PC-9 (cell line): ENCODE measurements at regions not wholly inside any gene's neighbourhood (a gene's known extent, or its start where the extent isn't known, plus 50 kb on each side); places are given as distances from the start of the nearest gene placed in this dataset.

Experiments
- BruUV-seq: library from RNA; stranded (reverse); fragments of 400-500 nt; replicated peaks from 2 replicates; lab custom pipeline; 2021; lab: Mats Ljungman, UMichigan
- CTCF ChIA-PET: fragments of 300-600 bp; sonication (Branson Sonifier 250); formaldehyde crosslinking; loops from one replicate; lab custom pipeline; 2022; ENCODE audit warnings: antibody characterized with exemption; lab: Charles Lee
- POLR2A ChIA-PET: fragments of 300-600 bp; sonication (Branson Sonifier 250); formaldehyde crosslinking; loops from one replicate; lab custom pipeline; 2022; ENCODE audit warnings: antibody characterized with exemption; ENCODE audit not compliant: unreplicated experiment; lab: Charles Lee
- DNase-seq, 2 experiments: peaks; one replicate each; pipeline versions ENCODE4 v3.0.0 to v3.0.0-alpha.2; 2015 to 2022; ENCODE audit warnings: mixed read lengths in 1 of 2
- H2AFZ ChIP-seq: fragments of 200-600 bp; sonication (generic); 2 replicates; pipeline ENCODE4 v1.8.1; 2017; ENCODE audit warnings: antibody characterized with exemption
- H3F3A ChIP-seq: fragments of 200-600 bp; sonication (generic); 2 replicates; pipeline ENCODE4 v1.8.1; 2017; ENCODE audit warnings: antibody characterized with exemption, mild to moderate bottlenecking, low read depth; ENCODE audit not compliant: insufficient read depth
- H3K27ac ChIP-seq: fragments of 200-600 bp; sonication (generic); 2 replicates; pipeline ENCODE4 v1.6.1; 2016; ENCODE audit warnings: mixed run types
- H3K27me3 ChIP-seq: fragments of 200-600 bp; sonication (generic); 2 replicates; pipeline ENCODE4 v1.6.1; 2016; ENCODE audit warnings: low read depth, mixed run types; ENCODE audit not compliant: insufficient read depth
- H3K36me3 ChIP-seq: fragments of 200-600 bp; sonication (generic); 2 replicates; pipeline ENCODE4 v1.6.1; 2016; ENCODE audit warnings: low read depth, mixed run types
- H3K4me1 ChIP-seq: fragments of 200-600 bp; sonication (generic); replicated peaks from 2 replicates; pipeline ENCODE4 v1.6.1; 2016; ENCODE audit warnings: mixed run types; ENCODE audit not compliant: insufficient read depth
- H3K4me2 ChIP-seq: fragments of 200-600 bp; sonication (generic); 2 replicates; pipeline ENCODE4 v1.6.1; 2017; ENCODE audit warnings: mixed run types
- H3K4me3 ChIP-seq: fragments of 200-600 bp; sonication (generic); 2 replicates; pipeline ENCODE4 v1.6.1; 2016; ENCODE audit warnings: mixed run types
- H3K79me2 ChIP-seq: fragments of 200-600 bp; sonication (generic); 2 replicates; pipeline ENCODE4 v1.6.1; 2017; ENCODE audit warnings: low read depth, mixed run types
- H3K9me2 ChIP-seq: fragments of 200-600 bp; sonication (generic); 2 replicates; pipeline ENCODE4 v1.8.1; 2017; ENCODE audit warnings: mild to moderate bottlenecking; ENCODE audit not compliant: insufficient read depth
- H3K9me3 ChIP-seq: fragments of 200-600 bp; sonication (generic); 2 replicates; pipeline ENCODE4 v1.8.1; 2016; ENCODE audit warnings: low read depth; ENCODE audit not compliant: insufficient read depth
- H4K20me1 ChIP-seq: fragments of 200-600 bp; sonication (generic); 2 replicates; pipeline ENCODE4 v1.8.1; 2017; ENCODE audit not compliant: insufficient read depth
- CTCF ChIP-seq: fragments of 200-600 bp; sonication (generic); conservative IDR thresholded peaks from 2 replicates; pipeline ENCODE4 v1.6.1; 2017; ENCODE audit warnings: mixed run types, antibody characterized with exemption, mild to moderate bottlenecking, moderate library complexity
- EZH2 ChIP-seq: fragments of 200-600 bp; sonication (generic); IDR thresholded peaks from 2 replicates; pipeline ENCODE4 v1.8.0; 2017; ENCODE audit warnings: antibody characterized with exemption, low read depth
- intact Hi-C: fragments of 100-400 bp; cut with micrococcal nuclease; formaldehyde crosslinking; loops from one replicate; pipeline ENCODE4 v1.10.0; 2022; ENCODE audit not compliant: unreplicated experiment

- intact Hi-C loops, result no loop called here
- Histone ChIP-seq H3K4me3 (no peak overlapping the region), H3K9me3 (no peaks in the 10 kb centered on the region), H3K27me3 (no peaks in the 10 kb centered on the region), H3K36me3 (no peaks in the 10 kb centered on the region), H4K20me1 (no peaks in the 10 kb centered on the region), H2AFZ (no peak overlapping the region), H3K9me2 (no peaks in the 10 kb centered on the region), H3F3A (no peaks in the 10 kb centered on the region), H3K79me2 (no peaks in the 10 kb centered on the region), H3K27ac (no peak overlapping the region), H3K4me2 (no peak overlapping the region), H3K4me1 (no peaks in the 10 kb centered on the region)
- ChIA-PET POLR2A (no interaction called here), CTCF (no interaction called here)
- no TSS peak for BruUV-seq
- TF ChIP-seq EZH2, result no peak
- no peak for TF ChIP-seq CTCF
- DNase-seq, result no peak
Measured at GRCh38 chr13:72523593-72523992, 203.8 kb downstream of the MZT1 start.

GRCh38 chr13:72523049-72523448 is 204.4 kb downstream of the MZT1 start:
- Histone ChIP-seq H3F3A (no peaks in the 10 kb centered on the region), H2AFZ (no peak overlapping the region), H3K27ac (no peak overlapping the region), H4K20me1 (no peaks in the 10 kb centered on the region), H3K4me1 (no peaks in the 10 kb centered on the region), H3K79me2 (no peaks in the 10 kb centered on the region), H3K9me2 (no peaks in the 10 kb centered on the region), H3K27me3 (no peaks in the 10 kb centered on the region), H3K36me3 (no peaks in the 10 kb centered on the region), H3K4me3 (no peak overlapping the region), H3K9me3 (no peaks in the 10 kb centered on the region), H3K4me2 (no peak overlapping the region)
- no TSS peak for BruUV-seq
- CTCF ChIA-PET, result no interaction called here
- no peak for TF ChIP-seq EZH2
- no peak for TF ChIP-seq CTCF
- DNase-seq, result no peak
- POLR2A ChIA-PET, result no interaction called here
- intact Hi-C loops, result no loop called here

- no peaks in the 10 kb centered on the region for H3K9me2 ChIP-seq
- no TSS peak for BruUV-seq
- no peak for DNase-seq
- H3K27me3 ChIP-seq, result no peaks in the 10 kb centered on the region
- no peaks in the 10 kb centered on the region for H3K36me3 ChIP-seq
- no peaks in the 10 kb centered on the region for H3K79me2 ChIP-seq
- H3K4me1 ChIP-seq, result no peaks in the 10 kb centered on the region
- intact Hi-C loops, result no loop called here
- no peaks in the 10 kb centered on the region for H4K20me1 ChIP-seq
- CTCF ChIA-PET, result no interaction called here
- H3K4me3 ChIP-seq, result no peak overlapping the region
- POLR2A ChIA-PET, result no interaction called here
- no peaks in the 10 kb centered on the region for H3K9me3 ChIP-seq
- no peaks in the 10 kb centered on the region for H3F3A ChIP-seq
- no peak overlapping the region for H3K4me2 ChIP-seq
- no peak overlapping the region for H2AFZ ChIP-seq
- no peak for TF ChIP-seq EZH2
- no peak for TF ChIP-seq CTCF
- H3K27ac ChIP-seq, result no peak overlapping the region
Measured at GRCh38 chr13:72521940-72522661, 205.3 kb downstream of the MZT1 start.
